NCI-H2029 (cell line): ENCODE measurements at regions not wholly inside any gene's neighbourhood (a gene's known extent, or its start where the extent isn't known, plus 50 kb on each side); places are given as distances from the start of the nearest gene placed in this dataset.
"Not testable (repeated sequence)": the region's sequence is repeated elsewhere in the genome, so short reads cannot be mapped to it uniquely, and the experiment has no call there.

Source experiments
- DNase-seq: peaks from one replicate; lab custom pipeline; 2025; lab: John Stamatoyannopoulos, UW

GRCh38 chr6:7016226-7016625, 91.5 kb upstream of the RREB1 start:
- no peak for DNase-seq

GRCh38 chr6:7021301-7021700, 86.5 kb upstream of the RREB1 start:
- DNase-seq = no peak

DNA sequence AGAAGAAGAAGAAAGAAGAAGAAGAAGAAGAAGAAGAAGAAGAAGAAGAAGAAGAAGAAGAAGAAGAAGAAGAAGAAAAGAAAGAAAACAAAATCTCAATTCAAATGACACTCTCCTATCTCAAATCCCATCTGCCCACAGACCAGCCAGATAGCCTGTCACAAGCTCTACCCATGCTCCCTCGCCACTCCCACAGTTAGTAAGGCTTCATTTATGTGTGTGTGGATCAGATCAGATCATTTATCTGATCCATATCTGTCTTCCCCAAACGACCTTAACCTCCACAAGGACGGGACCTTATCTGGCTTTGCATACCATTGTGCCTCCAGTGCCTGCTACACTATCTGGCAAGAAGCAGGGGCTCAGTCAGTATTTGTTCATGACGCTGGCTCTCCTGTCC, 81.9 kb upstream of the RREB1 start:
- no peak for DNase-seq

- DNase-seq = not testable (repeated sequence)
These were observed 78.8 kb upstream of the RREB1 start for GRCh38 chr6:7028963-7029362.

- DNase-seq = not testable (repeated sequence)
These were observed 76.8 kb upstream of the RREB1 start for GRCh38 chr6:7030968-7031367.

DNA sequence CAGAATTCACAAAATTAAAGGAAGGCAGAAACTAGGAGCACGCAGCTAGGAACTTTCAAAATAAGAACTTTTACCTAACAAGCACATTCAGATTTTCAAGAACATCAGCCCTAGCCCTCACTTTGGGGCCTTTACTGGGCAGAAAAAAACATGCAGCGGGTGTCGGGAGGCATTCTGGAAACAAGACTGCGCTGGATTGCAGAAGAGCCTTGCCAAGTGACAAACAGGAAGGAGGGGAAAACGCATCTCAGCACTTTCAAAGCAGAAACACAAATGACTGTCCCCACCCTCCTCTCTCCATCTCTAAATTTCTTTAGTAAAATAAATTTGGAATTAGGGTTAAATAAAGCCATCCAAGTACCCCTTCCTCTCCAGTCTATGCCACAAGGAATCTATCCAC, 74.6 kb upstream of the RREB1 start:
- no peak for DNase-seq

DNA sequence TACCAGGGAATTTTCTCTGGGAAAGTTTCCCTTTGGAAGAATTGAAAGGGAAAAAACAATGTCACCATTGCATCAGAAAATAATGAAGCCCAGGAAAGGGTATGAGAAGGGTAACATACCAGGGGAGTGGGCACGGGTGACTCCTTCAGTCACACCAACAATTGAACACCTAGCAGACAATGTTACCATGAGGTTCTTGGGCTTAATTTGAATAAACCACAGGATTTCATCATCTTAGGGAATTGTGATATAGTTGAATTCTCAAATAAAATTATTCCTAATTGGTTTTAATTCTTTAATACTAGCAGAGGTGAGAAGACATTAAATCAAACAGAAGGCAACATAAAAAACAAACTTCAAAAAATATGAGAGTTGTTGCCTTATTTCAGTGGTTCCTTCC, 73.7 kb upstream of the RREB1 start:
- DNase-seq = no peak

DNA sequence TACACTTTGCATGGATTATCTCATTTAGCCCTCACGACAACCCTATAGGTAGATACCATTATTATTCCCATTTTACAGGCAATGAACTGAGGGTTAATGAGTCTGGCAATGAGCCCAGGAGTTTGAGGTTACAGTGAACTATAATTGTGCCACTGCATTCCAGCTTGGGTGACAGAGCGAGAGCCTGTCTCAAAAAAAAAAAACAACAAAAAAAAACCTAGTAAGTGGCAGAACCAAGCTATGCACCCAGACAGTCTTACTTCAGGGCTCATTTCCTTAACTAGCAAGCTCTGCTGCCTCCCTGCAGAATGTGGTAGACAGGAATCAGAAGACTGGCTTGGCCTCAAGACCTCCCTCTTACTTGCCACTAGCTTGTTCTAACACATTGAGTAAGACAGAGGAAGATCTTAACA, 71.9 kb upstream of the RREB1 start:
- peak; percentile 35 for DNase-seq

GRCh38 chr6:7041511-7042026, 66.2 kb upstream of the RREB1 start:
- DNase-seq = no peak

DNA sequence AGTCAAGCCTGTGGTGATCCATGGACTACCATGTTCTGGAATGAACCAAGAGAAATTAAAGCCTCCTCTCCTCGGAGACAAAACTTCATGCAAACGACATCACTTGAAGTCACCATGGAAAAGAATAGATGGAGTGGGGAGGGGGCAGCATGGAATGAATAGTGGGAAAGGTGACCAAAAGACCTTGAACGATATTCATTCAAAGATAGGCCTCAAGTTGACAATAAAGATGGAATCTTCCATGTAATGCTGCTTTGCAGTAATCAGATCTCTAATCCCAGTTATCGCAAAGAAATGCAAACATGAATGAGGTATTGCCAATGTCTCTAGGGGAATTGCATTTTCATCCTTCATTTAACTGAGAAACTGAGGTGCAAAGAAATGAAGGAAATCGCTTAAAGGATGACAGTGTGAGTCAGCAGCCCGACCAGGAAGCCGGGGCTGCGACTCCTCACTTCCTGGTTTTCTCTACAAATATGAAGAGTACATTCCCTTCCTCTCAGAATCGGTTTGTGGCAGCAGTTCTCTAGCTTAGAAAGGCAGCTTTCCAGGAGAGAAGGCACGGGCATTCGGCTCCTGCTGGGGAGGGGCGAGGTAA, 65.6 kb upstream of the RREB1 start:
- DNase-seq = no peak

DNA sequence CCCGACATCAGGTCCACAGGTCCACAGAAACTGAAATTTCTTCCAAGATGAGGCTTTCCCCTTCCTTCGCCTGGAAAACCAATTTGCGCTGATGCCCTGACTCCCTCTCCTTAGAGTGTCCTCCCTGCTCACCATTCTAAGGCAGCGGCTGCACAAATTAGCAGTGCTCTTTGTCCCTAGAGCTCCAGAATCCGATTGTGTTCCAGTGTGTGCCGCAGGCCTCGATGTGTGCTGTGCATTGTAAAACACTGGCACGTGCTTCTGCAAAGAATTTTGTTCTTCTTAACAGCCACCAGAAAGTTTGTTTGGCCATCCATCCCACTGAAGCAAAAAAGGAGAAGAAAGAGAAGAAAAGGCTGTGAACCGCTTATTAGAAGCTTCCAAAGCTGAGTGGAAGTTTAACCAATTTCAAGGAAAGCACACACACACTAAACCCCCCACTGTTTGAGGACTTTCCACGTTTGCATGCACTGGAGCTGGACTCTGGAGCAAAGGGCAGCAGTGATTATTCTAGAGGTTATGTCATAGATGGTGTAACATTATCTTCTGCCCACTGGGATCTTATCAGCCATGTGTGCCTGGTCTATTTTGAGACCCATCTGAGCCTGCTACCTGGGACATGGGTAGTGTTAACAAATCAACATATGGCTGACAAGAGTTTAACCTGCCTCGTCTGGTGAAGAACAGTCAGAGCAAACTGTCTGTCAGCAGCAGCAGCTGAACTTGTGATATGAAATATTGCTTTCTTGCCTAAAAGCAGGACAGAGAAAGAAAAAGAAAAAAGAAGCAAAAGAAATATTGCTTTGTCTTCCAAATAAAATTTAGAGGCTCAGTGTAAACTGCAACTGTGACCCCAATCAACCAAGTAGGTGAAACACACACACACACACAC, 64.9 kb upstream of the RREB1 start:
- no peak for DNase-seq

DNA sequence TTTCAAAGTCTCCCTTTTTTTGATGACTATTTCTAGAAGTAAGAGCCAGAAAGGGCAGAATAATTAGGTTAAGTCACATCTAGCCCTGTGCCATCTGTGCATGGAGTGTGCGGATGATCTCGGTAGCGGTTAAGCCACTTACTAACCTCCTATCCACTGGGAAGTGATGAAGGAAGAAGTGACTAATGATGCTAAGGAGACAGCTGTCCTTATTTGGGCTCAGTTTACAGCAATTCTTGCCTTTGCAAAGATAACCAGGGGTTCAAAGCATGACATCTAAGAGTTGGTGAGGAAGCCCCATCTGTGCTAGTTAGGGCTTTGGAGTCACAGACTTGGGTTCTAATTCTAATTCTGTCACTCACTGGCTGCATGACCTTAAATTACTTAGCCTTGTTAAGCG, 62.4 kb upstream of the RREB1 start:
- no peak for DNase-seq

DNA sequence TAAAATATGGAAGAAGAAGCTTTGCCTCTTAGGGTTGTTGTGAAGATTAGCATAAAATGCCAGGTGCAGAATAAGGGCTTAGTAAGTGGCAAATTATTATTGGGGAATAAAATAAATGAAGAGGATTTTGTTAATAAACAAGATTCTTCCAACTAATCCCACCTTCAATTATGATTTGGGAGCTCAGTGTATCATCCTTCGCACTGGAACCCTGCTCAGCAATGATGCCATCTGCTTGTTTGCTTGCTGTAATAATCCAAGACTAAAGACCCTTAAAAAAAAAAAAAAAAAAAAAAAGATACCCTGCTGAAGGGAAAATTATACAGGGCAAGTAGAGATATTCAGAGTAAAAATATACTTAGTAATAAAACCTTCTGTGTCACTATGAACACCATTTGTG, 62.0 kb upstream of the RREB1 start:
- no peak for DNase-seq

DNA sequence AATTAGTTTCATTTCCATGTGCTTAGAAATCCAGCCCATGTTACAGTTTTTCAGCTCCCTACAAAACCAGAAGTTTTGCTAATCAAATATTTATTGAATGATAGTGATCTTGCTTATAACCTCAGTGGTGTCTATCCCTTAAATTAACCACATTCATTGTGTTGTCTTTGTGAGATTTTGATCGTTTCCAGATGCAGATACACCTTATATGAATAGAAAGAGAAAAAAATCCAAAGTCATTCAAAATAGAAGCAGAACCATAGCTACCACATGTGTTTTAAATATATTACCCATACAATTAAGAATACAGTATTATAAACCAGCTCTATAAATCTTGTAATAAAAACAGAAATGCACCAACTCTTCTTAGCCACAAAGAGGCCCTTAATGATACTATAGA, 60.6 kb upstream of the RREB1 start:
- no peak for DNase-seq

- DNase-seq = no peak
These were observed 59.8 kb upstream of the RREB1 start for GRCh38 chr6:7047966-7048365.

DNA sequence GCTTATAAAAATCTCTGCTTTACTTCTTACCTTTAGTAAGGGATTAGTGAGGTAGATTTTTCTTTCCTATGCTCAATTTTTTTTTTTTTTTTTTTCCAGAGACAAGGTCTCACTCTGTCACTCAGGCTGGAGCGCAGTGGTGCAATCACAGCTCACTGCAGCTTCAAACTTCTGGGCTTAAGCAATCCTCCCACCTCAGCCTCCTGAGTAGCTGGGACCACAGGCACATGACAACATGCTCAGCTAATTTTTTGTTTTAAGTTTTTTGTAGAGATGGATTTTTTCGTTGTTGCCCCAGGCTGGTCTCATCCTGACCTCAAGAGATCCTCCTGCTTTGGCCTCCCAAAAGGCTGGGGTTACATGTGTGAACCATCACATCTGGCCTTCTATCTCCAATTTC, 58.9 kb upstream of the RREB1 start:
- DNase-seq = no peak

DNA sequence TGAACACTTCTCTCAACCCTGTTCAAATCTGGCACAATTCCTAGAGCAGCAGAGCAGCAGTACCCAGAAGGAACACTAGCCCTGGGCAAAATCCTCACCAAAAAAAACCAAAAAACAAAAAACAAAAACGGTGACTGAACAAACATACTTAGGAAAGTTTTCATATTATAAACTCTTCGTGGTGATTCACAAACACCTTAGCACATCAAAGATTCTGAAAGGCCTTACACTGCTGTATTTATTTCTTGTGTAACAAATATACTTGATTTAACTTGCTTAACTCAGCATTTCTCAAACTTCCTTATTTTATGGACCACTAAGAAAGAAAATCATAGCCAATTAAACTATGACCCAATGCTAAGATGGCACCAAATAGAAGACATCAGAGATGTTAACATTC, 57.8 kb upstream of the RREB1 start:
- DNase-seq = no peak

GRCh38 chr6:7050872-7051779, 56.6 kb upstream of the RREB1 start:
- peak; percentile 76 for DNase-seq

- peak; percentile 74 for DNase-seq
These were observed 55.9 kb upstream of the RREB1 start for GRCh38 chr6:7051780-7052442.

- DNase-seq = peak; percentile 74
These were observed 55.2 kb upstream of the RREB1 start for GRCh38 chr6:7052443-7053011.

DNA sequence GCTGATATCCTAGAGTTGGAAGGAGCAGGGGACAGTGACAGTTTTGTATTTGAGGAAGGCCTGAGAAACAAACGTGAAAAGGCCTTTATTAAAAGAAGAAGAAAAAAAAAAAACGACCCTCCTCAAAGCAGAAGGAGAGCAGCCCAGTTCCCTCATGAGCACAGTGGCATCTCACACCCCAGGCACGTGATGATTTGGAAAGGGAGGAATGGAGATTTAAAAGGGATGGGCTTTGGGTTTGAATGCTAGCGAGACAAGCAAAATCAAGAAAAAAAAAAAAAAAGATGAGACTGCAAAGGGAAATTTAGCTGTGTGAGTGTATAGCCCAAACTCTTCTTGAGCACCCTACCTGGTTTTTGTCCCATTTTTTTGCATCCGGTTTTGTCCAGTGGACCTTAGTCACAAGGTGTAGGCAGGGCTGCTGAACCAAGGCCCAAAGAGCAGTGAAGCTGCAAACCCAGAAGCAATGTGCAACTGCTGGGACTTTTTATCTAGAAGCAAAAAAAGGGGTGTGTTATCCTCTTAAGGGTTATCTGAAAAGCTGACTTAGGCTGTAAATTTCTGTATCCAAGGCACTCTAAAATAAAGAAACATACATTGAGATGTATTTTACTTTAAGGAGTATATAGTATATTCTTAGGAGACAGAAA, 54.5 kb upstream of the RREB1 start:
- no peak for DNase-seq
